Thyroid gland (tissue), 4 donors: ENCODE measurements at regions not wholly inside any gene's neighbourhood (a gene's known extent, or its start where the extent isn't known, plus 50 kb on each side); places are given as distances from the start of the nearest gene placed in this dataset.

Source experiments
- CTCF ChIP-seq, 6 experiments: fragments of 200-600 bp in 3 of 6; fragments of 450-650 bp in 3 of 6; sonication (generic) in 3 of 6; IDR thresholded peaks; one replicate each; pipeline ENCODE4 v1.5.1; 2016 to 2019; ENCODE audit warnings: antibody characterized with exemption in 6 of 6, mild to moderate bottlenecking in 2 of 6, inconsistent platforms in 1 of 6, moderate library complexity in 1 of 6
- POLR2A ChIP-seq, 2 donors: fragments of 450-650 bp; IDR thresholded peaks; one replicate each; pipeline ENCODE4 v1.6.1; 2017; ENCODE audit warnings: antibody characterized with exemption in 2 of 2, mild to moderate bottlenecking in 2 of 2, moderate library complexity in 1 of 2

- TF ChIP-seq CTCF (IDR thresholded peaks at IDR 0.05), result no peak
- no peak for TF ChIP-seq POLR2A (IDR thresholded peaks at IDR 0.05)
These were observed 264.7 kb downstream of the ENGASE start for GRCh38 chr17:79339321-79339720.
